Peyer's patch (tissue), 4 donors: ENCODE measurements at regions not wholly inside any gene's neighbourhood (a gene's known extent, or its start where the extent isn't known, plus 50 kb on each side); places are given as distances from the start of the nearest gene placed in this dataset.
"Not testable (repeated sequence)": the region's sequence is repeated elsewhere in the genome, so short reads cannot be mapped to it uniquely, and the experiment has no call there.

Source experiments
- DNase-seq, 3 donors: peaks; one replicate each; pipeline ENCODE4 v3.0.0-alpha.2; 2017 to 2019
- H3K27ac ChIP-seq, 4 donors: fragments of 200-600 bp; sonication (generic); one replicate each; pipeline ENCODE4 v1.5.1; 2016 to 2019
- H3K27me3 ChIP-seq, 2 donors: fragments of 200-600 bp; sonication (generic); one replicate each; pipeline ENCODE4 v1.5.1; 2019
- H3K36me3 ChIP-seq, 3 donors: fragments of 200-600 bp; sonication (generic); one replicate each; pipeline ENCODE4 v1.5.1; 2016 to 2019
- H3K4me1 ChIP-seq, 4 donors: fragments of 200-600 bp; sonication (generic); one replicate each; pipeline ENCODE4 v1.5.1; 2016 to 2019
- H3K4me3 ChIP-seq, 4 donors: fragments of 200-600 bp; sonication (generic); 1 replicate in 3 of 4; 2 replicates in 1 of 4; pipeline ENCODE4 v1.5.1; 2016 to 2019; ENCODE audit warnings: mild to moderate bottlenecking in 1 of 4
- H3K9me3 ChIP-seq, 4 donors: fragments of 200-600 bp; sonication (generic); one replicate each; pipeline ENCODE4 v1.5.1; 2016 to 2019; ENCODE audit warnings: mild to moderate bottlenecking in 1 of 4
- CTCF ChIP-seq, 6 experiments: fragments of 450-650 bp in 4 of 6; fragments of 200-600 bp in 2 of 6; sonication (generic) in 1 of 6; IDR thresholded peaks; one replicate each; pipeline ENCODE4 v1.5.1; 2017 to 2019; ENCODE audit warnings: antibody characterized with exemption in 6 of 6, mild to moderate bottlenecking in 3 of 6, moderate library complexity in 1 of 6
- POLR2A ChIP-seq, 2 donors: fragments of 450-650 bp; IDR thresholded peaks; one replicate each; pipeline ENCODE4 v1.5.1; 2017; ENCODE audit warnings: antibody characterized with exemption in 2 of 2, mild to moderate bottlenecking in 2 of 2, moderate library complexity in 2 of 2

GRCh38 chr7:69439636-69440325 lies 158.5 kb upstream of the AUTS2 start:
- Histone ChIP-seq H3K9me3 (no peaks in the 10 kb centered on the region), H3K27ac (no peak overlapping the region), H3K27me3 (no peaks in the 10 kb centered on the region), H3K4me1 (no peaks in the 10 kb centered on the region), H3K36me3 (no peaks in the 10 kb centered on the region), H3K4me3 (no peak overlapping the region)
- TF ChIP-seq POLR2A (IDR thresholded peaks at IDR 0.05) = no peak
- no peak for TF ChIP-seq CTCF (IDR thresholded peaks at IDR 0.05)
- no peak for DNase-seq

GRCh38 chr7:69440976-69441375 lies 157.3 kb upstream of the AUTS2 start:
- no peak for TF ChIP-seq POLR2A (IDR thresholded peaks at IDR 0.05)
- no peak for TF ChIP-seq CTCF (IDR thresholded peaks at IDR 0.05)

GRCh38 chr7:69443136-69443535 lies 155.1 kb upstream of the AUTS2 start:
- Histone ChIP-seq H3K36me3 (no peaks in the 10 kb centered on the region), H3K4me1 (no peaks in the 10 kb centered on the region), H3K9me3 (no peaks in the 10 kb centered on the region), H3K27ac (no peak overlapping the region), H3K4me3 (no peak overlapping the region), H3K27me3 (no peaks in the 10 kb centered on the region)
- TF ChIP-seq CTCF (IDR thresholded peaks at IDR 0.05) = no peak
- no peak for TF ChIP-seq POLR2A (IDR thresholded peaks at IDR 0.05)
- DNase-seq = no peak

More at GRCh38 chr7:69440976-69441375, 157.3 kb upstream of the AUTS2 start:
- no peaks in the 10 kb centered on the region for H3K27me3 ChIP-seq
- H3K27ac ChIP-seq = no peak overlapping the region
- no peaks in the 10 kb centered on the region for H3K9me3 ChIP-seq
- H3K4me1 ChIP-seq = no peaks in the 10 kb centered on the region
- H3K36me3 ChIP-seq = no peaks in the 10 kb centered on the region
- no peak overlapping the region for H3K4me3 ChIP-seq
- DNase-seq = no peak

GRCh38 chr7:69445541-69445940 lies 152.7 kb upstream of the AUTS2 start:
- DNase-seq = no peak
- no peak for TF ChIP-seq POLR2A (IDR thresholded peaks at IDR 0.05)
- no peak for TF ChIP-seq CTCF (IDR thresholded peaks at IDR 0.05)
- Histone ChIP-seq H3K9me3 (no peaks in the 10 kb centered on the region), H3K4me1 (no peaks in the 10 kb centered on the region), H3K27ac (no peak overlapping the region), H3K4me3 (no peak overlapping the region), H3K27me3 (no peaks in the 10 kb centered on the region), H3K36me3 (no peaks in the 10 kb centered on the region)

GRCh38 chr7:69446213-69446612 lies 152.1 kb upstream of the AUTS2 start:
- DNase-seq, H3K36me3 ChIP-seq, H3K27ac ChIP-seq, H3K9me3 ChIP-seq, H3K27me3 ChIP-seq, H3K4me3 ChIP-seq, H3K4me1 ChIP-seq: not testable (repeated sequence)

- Histone ChIP-seq H3K9me3 (no peaks in the 10 kb centered on the region), H3K27ac (no peak overlapping the region), H3K36me3 (no peaks in the 10 kb centered on the region), H3K27me3 (no peaks in the 10 kb centered on the region), H3K4me3 (no peak overlapping the region), H3K4me1 (no peaks in the 10 kb centered on the region)
- no peak for TF ChIP-seq CTCF (IDR thresholded peaks at IDR 0.05)
- TF ChIP-seq POLR2A (IDR thresholded peaks at IDR 0.05) = no peak
- no peak for DNase-seq
Measured at GRCh38 chr7:69448071-69448470, 150.2 kb upstream of the AUTS2 start.
